Esophagus mucosa (tissue), 1 donor: ENCODE measurements at regions not wholly inside any gene's neighbourhood (a gene's known extent, or its start where the extent isn't known, plus 50 kb on each side); places are given as distances from the start of the nearest gene placed in this dataset.
"Not testable (repeated sequence)": the region's sequence is repeated elsewhere in the genome, so short reads cannot be mapped to it uniquely, and the experiment has no call there.

ENCODE experiments used
- ATAC-seq: fragments of 200-7000 bp; cut with Tn5 transposase; one replicate; pipeline ENCODE4 v1.9.1; 2020
- donor health status: DM: yes; HTN: yes; CAD: no.

DNA sequence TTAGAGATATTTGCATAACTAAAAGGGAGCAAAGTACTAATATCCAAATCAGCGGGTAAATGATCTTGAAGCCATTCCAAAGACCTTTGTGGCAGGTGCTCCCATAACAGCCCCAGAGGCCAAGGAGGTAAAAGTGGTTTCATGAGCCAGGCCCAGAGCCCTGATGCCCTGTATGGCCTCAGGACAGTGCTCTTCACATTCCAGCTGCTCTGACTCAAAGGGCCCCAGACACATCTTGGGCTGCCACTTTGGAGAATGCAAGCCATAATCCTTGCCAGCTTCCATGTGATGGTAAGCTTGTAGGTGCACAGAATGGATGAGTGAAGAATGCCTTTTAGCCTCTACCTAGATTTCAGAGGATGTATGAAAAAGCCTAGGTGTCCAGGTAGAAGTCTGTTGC lies 933.4 kb downstream of the SLC16A7 start:
- no peak for ATAC-seq

DNA sequence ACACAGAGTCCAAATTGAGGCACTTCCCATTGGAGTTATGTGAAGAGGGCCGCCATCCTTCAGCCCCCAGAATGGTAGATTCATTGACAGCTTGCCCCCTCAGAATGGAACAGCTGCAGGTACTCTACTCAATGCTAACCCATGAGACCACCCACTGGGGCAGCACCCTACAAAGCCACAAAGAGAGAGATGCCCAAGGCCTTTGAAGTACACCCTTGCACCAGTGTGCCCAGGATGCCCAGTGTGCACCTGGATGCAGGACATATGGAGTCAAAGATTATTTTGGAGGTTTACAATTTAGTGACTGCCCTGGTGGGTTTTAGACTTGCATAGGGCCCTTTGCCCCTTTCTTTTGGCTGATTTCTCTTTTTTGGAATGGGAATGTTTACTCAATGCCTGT lies 933.9 kb downstream of the SLC16A7 start:
- no peak for ATAC-seq

DNA sequence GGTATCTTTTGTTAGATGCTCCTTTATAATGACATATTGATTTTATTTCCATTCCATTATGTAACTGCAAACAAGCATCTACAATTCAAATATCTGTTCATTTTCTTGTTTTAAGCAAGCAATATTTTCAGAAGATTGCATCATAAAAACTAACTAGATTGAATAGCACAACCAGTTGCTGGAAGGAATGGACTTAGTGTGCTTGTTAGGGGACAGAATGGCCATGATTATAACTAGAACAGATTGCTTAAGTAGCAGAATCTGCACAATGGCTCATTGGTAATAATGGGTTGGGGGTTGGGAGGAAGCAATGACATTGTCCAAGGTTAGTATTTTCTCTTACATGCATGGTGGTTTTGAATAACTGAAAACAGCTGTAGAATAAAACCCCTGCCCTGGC lies 939.5 kb downstream of the SLC16A7 start:
- no peak for ATAC-seq

DNA sequence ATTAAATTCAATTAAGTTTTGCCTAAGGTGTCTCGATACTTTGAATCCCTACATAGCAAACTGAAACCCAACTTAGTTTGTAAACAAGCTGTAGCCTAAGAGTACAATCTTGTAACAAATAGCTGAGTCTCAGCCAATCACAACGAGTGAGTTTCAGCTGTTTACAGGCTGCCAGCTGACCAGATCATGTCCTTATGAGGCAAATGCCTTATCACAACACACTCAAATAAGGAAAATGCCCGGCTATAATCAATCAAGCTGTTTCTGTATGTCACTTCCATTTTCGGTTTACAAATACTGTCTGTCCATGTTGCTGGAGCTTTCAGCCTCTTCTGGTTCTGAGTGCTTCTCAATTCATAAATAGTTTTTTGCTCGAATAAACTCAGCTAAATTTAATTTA lies 943.8 kb downstream of the SLC16A7 start:
- no peak for ATAC-seq

DNA sequence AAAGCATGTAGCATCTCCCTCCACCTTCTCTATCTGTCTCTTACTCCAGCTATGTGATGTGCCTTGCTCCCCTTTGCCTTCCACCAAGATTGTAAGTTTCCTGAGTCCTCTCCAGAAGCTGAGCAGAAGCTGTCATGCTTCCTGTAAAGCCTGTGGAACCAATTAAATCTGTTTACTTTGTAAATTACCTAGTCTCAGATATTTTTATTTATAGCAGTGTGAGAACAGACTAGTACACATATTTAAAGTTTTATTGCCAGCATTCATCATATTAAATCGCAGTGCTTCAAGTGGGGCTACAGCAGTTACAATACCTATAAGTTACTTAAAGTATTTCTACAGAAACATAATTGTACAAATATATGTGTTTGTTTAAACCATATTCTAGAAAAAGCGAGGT lies 973.1 kb downstream of the SLC16A7 start:
- no peak for ATAC-seq

DNA sequence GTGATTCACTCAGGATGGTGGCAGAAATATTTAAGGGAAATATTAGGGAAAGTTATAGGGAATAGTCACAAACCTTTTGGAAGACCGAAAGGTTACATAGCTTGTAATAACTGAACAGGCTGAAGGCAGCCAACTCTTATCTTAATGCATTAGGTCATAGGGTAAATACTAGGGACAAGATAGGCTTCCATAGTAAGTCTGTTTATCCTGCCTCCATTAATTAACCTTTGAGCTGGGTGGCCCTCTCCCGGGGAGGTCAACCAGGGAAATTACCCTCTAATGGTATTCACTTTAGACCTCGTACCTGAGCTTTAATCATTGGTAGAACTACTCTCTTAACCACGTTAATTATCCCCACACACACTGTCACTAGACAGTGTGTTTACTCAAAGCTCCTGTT lies 981.8 kb downstream of the SLC16A7 start:
- no peak for ATAC-seq

DNA sequence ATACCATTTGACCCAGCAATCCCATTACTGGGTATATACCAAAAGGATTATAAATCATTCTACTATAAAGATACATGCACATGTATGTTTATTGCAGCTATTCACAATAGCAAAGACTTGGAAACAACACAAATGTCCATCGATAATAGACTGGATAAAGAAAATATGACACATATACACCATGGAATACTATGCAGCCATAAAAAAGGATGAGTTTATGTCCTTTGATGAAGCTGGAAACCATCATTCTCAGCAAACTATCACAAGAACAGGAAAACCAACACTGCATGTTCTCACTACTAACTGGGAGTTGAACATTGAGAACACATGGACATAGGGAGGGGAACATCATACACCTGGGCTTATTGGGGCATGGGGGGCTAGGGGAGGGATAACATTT lies 991.8 kb downstream of the SLC16A7 start:
- ATAC-seq = not testable (repeated sequence)

DNA sequence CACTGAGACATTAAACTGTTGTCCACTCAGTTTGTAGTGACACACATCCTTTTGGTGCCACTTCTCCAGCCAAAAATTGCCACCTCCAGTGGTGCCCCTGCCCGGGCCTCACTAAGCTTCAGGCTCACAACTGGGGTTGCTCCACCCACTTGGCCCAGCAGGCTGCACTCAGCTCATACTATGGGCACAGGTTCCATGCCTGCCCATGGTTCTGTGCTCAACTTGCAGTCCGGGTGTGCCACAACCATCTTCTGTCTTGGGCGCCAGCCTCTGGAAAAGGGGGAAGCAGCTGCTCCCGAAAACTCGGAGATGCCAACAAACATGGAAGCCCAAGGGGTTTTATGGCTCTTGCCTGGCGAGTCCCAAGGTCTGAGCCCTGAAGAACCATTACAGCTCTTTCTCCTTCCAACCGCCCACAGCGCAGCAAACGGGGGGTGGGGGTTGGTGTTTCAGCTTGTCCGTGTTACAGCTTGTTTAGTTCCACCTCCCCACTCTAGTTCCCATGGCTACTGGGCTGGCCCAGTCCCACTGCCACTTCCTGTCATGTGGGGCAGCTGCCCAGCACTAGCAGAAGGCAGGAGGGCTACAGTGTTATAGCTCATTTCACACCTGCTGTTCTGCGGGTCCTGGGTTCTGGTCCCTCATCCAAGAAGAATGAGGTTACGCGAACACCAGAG lies 998.3 kb downstream of the SLC16A7 start:
- ATAC-seq = no peak

DNA sequence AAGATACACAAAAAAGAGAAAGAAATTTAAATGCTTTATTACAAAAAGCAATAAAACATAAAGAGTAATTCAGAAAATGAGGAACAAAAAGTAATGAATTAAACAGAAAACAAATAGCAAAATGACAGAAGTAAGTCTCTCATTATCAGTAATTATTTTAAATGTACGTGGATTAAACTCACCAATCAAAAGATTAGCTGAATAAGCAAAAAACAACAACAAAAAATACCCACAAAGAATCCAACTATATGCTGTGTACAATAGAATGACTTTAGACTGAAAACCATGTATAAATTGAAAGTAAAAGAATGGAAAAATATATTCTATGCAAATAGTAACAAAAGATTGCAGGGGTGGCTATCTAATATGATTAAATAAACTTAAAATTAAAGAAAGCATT lies 1006.8 kb downstream of the SLC16A7 start:
- ATAC-seq = no peak

DNA sequence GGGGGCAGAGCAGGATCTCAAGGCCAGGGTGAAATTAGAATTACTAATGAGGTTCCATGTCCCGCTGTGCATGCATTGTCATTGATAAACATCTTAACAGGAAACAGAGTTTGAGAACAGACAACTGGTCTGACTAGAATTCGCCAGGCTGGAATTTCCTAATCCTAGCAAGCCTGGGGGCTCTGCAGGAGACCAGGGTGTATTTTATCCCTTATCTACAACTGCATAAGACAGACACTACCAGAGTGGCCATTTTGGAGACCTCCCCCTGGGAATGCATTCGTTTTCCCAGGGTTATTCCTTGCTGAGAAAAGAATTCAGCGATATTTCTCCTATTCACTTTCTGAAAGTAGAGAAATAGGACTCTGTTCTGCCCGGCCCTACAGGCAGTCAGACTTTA lies 1007.6 kb downstream of the SLC16A7 start:
- not testable (repeated sequence) for ATAC-seq

DNA sequence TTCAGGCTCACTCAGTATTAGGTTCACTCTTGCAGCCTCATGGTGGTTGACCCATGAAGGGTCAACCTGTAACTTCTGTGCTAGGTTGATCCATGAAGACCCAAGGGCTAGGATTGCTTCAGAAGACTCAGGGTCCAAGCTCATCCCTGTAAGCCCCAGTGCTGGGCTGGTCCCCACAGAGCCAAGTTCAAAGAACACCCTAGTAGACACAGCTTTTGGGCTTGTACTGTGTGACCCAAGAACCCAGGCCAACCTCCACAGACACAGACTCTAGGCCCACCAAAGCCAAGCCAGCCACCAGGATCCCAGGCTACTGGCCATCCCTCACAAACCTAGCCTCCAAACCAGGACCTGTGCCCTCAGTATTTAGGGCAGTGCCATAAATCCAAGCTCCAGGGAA lies 1020.6 kb downstream of the SLC16A7 start:
- ATAC-seq = no peak

DNA sequence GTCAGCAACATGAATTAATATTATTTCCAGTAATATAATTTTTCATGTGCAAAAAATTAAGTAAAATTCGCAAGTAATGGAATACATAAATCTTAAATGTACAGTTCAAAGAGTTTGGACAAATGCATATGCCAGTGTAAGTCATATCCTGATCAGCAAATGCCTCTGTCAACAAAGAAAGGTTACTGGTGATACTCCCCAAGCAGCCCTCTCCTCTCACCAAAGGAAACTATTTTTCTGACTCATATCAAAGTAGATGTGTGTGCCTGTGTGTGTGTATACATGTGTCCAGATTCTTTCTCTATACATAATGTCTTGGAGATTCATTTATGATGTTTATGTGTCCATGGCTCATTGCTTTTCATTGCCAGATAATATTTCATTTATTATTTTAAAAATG lies 1035.0 kb downstream of the SLC16A7 start:
- ATAC-seq = no peak

DNA sequence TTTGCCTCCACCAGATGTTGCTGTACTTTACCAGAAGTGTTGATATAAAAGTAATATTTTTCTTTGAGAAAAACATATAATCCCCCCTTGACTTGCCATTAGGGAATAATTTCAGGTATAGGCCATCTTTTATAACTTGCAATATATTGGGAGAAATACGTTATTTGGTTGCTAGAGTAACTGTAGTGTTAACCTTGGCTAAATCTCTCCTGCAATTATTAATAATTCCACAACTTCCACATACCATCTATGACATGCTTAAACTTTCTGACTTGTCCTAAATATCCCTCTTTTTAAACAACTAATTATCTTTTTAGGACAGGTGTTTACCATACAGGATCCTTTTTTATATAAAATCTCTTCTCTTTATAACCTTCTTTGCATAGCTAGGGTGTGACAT lies 1048.2 kb downstream of the SLC16A7 start:
- ATAC-seq = no peak

DNA sequence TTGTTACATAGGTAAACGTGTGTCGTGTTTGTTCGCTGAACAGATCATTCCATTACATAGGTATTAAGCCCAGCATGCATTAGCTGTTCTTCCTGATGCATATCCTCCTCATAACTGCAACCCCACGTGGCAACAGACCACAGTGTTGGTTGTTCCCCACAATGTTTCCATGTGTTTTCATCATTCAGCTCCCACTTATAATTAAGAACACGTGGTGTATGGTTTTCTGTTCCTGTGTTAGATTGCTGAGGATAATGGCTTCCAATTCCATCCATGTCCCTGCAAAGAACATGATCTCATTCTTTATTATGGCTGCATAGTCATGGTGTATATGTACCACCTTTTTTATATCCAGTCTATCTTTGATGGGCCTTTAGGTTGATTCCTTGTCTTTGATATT lies 1071.1 kb downstream of the SLC16A7 start:
- ATAC-seq = no peak

DNA sequence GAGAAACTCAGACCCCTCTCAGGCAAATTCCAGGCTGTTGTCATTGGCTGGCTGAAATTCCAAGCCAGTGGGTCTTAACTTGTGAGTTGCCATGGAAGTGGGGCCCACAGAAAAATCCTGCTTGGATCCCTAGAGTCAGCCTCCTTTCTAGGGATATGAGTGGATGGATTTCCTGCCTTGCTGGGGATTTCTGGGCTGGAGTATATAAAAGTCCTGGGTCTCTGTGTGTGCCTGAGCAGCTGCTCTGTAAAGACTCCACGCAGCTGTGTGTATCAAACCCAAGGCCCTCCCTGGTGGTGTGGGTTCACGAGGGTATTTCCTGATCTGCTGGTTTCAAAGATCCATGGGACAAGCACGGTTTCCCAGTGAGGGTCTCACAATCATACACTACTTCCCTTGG lies 1077.1 kb downstream of the SLC16A7 start:
- ATAC-seq = no peak

DNA sequence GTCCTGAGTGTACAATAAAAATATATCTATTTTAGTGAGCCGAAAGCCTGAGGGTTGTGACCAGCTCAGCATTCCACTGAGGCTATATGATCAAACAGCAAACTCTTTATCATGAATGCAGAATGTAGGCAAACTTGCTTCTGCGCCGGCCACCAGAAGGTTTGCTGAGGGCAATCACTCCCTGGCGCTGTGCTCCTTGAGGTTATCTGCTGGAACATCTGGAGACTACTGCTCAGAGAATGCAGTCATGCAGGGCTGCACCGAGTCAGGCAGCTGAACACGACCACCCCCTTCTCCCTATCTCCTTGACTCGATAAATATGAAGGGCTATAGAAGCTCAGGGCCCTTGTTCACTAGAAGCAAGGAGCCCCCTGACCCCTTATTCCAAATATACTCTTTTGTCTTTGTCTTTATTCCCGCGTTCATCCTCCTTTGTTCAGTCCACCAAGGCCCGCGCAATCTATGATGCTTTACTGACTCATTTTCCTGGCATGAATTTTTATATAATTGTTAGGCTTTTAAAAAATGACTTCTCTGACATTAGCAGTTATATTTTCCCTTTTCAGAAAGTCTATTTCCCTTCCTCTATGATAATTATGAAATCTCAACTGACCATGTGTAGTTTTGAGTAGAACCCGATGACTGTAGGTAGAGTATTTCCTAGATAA lies 1089.3 kb downstream of the SLC16A7 start:
- ATAC-seq = no peak

DNA sequence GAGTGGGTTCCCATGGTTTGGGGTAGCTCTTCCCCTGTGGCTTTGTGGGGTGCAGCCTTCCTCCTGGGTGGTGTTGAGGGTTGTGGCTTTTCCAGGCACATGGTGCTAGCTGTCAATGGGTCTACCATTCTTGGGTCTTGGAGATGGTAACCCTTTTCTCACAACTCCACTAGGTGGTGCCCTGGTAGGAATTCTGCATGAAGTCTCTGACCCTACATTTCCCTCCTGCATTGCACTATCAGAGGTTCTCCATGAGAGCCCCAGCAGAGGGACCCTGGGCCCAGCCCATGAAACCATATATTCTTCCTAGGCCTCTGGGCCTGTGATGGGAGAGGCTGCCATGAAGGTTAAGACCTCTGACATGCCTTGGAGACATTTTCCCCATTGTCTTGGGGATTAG lies 1093.3 kb downstream of the SLC16A7 start:
- no peak for ATAC-seq

DNA sequence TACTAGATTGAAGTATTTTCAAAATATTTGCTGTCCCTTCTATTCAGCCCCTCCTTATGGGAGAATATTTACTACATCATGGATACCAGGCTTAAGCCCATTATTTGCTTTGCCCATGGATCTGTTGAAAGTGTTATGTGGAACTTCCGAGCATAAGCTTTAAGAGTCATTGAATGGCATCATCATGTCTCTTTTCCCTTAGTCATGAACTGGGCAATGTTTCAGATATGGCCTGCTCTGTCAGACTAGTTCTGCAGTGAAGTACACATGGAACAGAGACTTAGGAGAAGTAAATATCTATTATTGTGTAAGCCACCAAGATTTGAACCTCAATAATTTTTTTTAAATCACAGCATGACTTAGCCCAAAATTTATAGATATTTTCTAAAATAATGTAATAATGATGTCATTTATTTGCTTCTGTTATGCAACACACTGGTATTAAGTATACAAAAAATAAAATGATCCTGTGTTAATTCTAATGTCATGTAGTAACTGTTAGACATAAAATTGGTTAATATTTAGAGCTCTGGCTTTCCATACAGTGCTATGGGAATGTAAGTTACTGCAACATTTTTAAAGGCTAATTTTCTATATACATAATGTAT lies 1097.3 kb downstream of the SLC16A7 start:
- ATAC-seq = peak; percentile 59

DNA sequence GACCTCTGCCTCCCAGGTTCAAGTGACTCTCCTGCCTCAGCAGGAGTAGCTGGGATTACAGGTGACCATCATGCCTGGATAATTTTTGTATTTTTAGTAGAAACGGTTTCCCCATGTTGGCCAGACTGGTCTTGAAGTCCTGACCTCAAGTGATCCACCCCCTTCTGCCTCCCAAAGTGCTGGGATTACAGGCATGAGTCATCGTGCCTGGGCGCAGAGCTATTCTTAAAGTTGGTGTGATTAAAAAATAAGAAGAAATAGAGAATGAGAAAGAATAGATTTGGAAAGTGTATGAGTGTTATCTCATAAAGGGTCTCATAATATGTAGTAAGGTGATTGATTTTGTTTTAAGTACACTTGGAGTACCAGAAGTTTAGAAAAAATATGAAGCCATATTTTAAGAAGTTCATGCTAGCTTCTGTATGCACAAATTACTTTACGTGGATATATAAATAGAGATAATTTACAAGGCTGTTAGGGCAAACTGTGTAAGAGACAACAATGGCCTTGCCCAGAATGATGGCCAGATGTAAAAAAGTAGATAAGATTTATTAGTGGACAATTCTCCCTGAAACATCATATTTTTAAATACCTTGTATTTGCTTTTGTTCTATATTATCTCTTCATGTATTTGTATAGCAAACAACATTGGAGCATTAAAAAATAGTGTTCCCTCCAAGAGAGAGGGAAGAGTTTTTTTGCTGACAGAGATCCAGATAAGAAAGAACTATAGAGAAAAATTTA lies 1108.5 kb downstream of the SLC16A7 start:
- ATAC-seq = no peak

DNA sequence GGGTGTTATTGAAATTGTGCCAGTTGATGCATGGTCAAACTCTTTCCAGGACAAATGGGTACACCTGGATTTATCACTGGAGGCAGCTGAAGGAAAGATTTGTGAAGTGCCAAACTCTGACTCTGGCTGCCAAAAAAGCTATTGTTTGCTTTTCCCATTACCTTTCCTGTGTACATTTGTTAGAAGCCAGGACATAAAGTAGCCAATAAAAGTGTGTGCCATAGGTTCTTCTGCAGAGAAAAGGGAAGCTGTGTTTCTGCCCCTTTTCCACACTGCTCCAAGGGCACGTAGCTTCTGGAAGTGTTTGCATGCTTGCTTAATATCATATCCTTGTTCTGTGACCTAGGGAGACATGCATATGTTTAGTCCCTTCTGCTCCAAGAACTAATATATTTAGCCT lies 1114.4 kb downstream of the SLC16A7 start:
- no peak for ATAC-seq

DNA sequence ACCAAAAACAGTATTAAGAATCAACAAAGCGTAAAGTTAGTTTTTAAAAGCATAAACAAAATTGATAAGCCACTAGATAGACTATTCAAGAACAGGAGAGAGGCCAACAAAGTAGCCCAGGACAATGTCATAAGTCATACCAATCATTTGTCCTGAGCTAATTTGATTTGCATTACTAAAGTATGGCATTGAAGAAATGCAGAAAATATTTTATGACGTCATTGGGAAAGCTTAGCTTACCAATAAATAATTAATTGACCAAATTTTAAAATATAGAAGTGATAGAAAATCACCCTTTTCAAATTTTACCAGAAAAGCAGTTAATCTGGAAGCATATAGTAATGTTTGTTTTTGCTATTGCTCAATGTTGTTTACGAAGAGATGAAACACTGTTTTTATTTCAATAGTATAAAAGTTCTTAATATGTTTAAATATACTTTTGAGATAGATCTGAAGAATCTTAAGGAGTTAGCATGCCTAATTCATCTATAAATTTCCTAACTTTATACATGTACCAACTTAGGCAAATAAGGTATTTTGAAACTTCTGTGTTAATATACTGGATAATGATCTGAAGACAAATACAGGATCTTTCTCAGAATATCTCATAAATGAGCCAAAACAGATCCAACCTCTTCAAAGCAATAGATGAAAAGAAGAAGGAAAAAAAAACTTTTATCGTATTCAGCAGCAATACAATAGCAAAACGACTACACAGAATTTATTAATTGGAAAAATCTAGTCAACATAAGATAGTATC lies 1118.5 kb downstream of the SLC16A7 start:
- no peak for ATAC-seq

DNA sequence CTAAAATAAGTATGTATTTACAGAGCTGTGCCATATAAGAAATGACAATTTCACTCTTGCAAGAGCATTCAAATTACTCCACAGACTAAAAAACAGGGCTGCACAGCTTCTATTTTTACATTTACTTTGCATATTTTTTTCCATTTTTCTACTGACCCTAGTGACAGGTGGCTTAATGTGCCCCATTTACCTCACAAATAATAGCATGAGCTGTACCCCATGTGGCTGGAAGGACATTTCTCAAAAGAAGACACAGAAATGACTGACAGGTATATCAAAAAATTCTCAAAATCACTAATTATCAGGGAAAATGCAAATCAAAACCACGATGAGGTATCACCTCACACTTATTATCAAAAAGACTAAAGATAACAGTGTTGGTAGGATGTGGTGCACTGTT lies 1128.6 kb downstream of the SLC16A7 start:
- no peak for ATAC-seq

DNA sequence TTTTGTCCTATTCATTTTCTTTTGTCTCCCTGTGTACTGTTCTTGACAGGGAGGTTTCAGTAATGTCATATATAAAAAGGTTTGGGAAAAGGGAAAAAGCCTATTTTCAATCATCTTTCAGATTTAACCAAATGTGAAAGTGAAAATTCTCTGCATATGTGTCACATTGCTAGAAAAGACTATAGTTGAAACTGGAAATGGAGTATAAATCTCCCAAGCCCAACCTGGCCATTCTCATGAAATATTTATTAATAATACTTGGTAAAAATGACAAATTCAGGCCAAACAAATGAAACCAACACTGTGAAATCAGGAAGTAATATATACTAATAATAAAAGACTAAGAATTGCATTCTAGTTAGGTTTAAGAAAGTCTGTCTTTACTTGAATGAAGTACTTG lies 1129.2 kb downstream of the SLC16A7 start:
- ATAC-seq = no peak
